OCI-LY1 (cell line): ENCODE measurements at regions not wholly inside any gene's neighbourhood (a gene's known extent, or its start where the extent isn't known, plus 50 kb on each side); places are given as distances from the start of the nearest gene placed in this dataset.

Source experiments
- H2AFZ ChIP-seq: fragments of 200-600 bp; sonication (generic), shearing (Covaris generic); 2 replicates; pipeline ENCODE4 v1.6.0; 2014; ENCODE audit warnings: antibody characterized with exemption, mild to moderate bottlenecking, low read length
- H3F3A ChIP-seq: fragments of 200-600 bp; sonication (generic), shearing (Covaris generic); 2 replicates; pipeline ENCODE4 v1.6.0; 2014; ENCODE audit warnings: mild to moderate bottlenecking, antibody characterized with exemption, low read length, moderate library complexity; ENCODE audit not compliant: insufficient read depth
- H3K27ac ChIP-seq: fragments of 200-600 bp; sonication (generic); 2 replicates; pipeline ENCODE4 v1.5.1; 2014; ENCODE audit warnings: low read length, mixed run types, mild to moderate bottlenecking, low read depth; ENCODE audit not compliant: poor library complexity, severe bottlenecking
- H3K27me3 ChIP-seq: fragments of 200-600 bp; sonication (generic); 2 replicates; pipeline ENCODE4 v1.6.0; 2014; ENCODE audit warnings: antibody characterized with exemption, mild to moderate bottlenecking, low read length, moderate library complexity; ENCODE audit not compliant: insufficient read depth
- H3K36me3 ChIP-seq: fragments of 200-600 bp; sonication (generic); 2 replicates; pipeline ENCODE4 v1.6.1; 2014; ENCODE audit warnings: mild to moderate bottlenecking, antibody characterized with exemption, low read length, moderate library complexity, mixed read lengths; ENCODE audit not compliant: insufficient read depth
- H3K4me1 ChIP-seq: fragments of 200-600 bp; sonication (generic); 2 replicates; pipeline ENCODE4 v1.5.1; 2014; ENCODE audit warnings: mild to moderate bottlenecking, low read length, moderate library complexity; ENCODE audit not compliant: insufficient read depth, severe bottlenecking
- H3K4me2 ChIP-seq: fragments of 200-600 bp; sonication (generic), shearing (Covaris generic); 2 replicates; pipeline ENCODE4 v1.6.1; 2014; ENCODE audit warnings: low read length
- H3K4me3 ChIP-seq: fragments of 200-600 bp; sonication (generic); 2 replicates; pipeline ENCODE4 v1.5.1; 2014; ENCODE audit warnings: low read length, low read depth, mild to moderate bottlenecking, mixed read lengths; ENCODE audit not compliant: poor library complexity, severe bottlenecking
- H3K79me2 ChIP-seq: fragments of 200-600 bp; shearing (Covaris generic); 2 replicates; pipeline ENCODE4 v1.6.1; 2016; ENCODE audit warnings: mixed run types, low read length, mixed read lengths; ENCODE audit not compliant: insufficient read depth
- H3K9ac ChIP-seq: fragments of 200-600 bp; sonication (generic), shearing (Covaris generic); 2 replicates; pipeline ENCODE4 v1.6.1; 2014; ENCODE audit warnings: mild to moderate bottlenecking, low read length, mixed read lengths
- H3K9me2 ChIP-seq: fragments of 200-600 bp; sonication (generic), shearing (Covaris generic); 2 replicates; pipeline ENCODE4 v1.6.1; 2014; ENCODE audit warnings: low read depth, mild to moderate bottlenecking, low read length, mixed read lengths
- H3K9me3 ChIP-seq: fragments of 200-600 bp; shearing (Covaris generic); 2 replicates; pipeline ENCODE4 v1.6.1; 2014; ENCODE audit warnings: low read length, mixed read lengths
- H4K20me1 ChIP-seq: fragments of 200-600 bp; sonication (generic), shearing (Covaris generic); 2 replicates; pipeline ENCODE4 v1.6.0; 2016; ENCODE audit warnings: mild to moderate bottlenecking, low read length; ENCODE audit not compliant: insufficient read depth
- EZH2 ChIP-seq: fragments of 200-600 bp; sonication (generic), shearing (Covaris generic); IDR thresholded peaks from 2 replicates; pipeline ENCODE4 v1.8.0; 2017; ENCODE audit warnings: borderline replicate concordance, mixed run types, mild to moderate bottlenecking, antibody characterized with exemption, low read length, moderate library complexity, mixed read lengths
- TF ChIP-seq, protein P1 (sequence below): fragments of 200-600 bp; sonication (generic), shearing (Covaris generic); IDR thresholded peaks from 2 replicates; pipeline ENCODE4 v1.5.1; 2017; ENCODE audit warnings: mild to moderate bottlenecking, antibody characterized with exemption, low read length, moderate library complexity, mixed read lengths

DNA sequence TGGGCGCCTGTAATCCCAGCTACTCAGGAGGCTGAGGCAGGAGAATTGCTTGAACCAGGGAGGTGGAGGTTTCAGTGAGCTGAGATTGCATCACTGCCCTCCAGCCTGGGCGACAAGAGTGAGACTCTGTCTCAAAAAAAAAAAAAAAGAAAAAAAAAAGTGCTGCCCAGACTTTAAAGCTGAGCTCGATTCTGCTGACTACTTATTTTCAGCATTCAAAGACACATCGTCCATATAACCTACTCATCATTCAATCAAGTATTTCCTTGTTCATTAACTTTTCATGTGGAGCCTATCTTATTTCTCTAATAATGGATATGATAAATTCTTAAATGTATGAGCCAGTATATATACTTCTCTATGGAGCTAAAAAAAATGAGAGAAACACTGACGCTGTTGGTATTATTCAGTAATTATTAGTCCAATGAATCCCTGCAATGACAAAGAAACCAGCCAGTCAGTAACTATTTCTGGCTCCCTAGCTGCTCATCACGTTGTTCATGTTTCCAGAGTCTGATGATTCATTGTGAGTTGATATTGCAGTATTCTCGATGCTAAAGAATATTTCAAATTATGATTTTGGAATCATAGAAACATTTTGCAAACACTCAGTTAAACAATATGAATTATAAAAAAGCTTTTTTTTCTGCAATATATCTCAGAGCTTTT is 111.9 kb downstream of the RAP2B start:
- TF ChIP-seq, protein P1, sequence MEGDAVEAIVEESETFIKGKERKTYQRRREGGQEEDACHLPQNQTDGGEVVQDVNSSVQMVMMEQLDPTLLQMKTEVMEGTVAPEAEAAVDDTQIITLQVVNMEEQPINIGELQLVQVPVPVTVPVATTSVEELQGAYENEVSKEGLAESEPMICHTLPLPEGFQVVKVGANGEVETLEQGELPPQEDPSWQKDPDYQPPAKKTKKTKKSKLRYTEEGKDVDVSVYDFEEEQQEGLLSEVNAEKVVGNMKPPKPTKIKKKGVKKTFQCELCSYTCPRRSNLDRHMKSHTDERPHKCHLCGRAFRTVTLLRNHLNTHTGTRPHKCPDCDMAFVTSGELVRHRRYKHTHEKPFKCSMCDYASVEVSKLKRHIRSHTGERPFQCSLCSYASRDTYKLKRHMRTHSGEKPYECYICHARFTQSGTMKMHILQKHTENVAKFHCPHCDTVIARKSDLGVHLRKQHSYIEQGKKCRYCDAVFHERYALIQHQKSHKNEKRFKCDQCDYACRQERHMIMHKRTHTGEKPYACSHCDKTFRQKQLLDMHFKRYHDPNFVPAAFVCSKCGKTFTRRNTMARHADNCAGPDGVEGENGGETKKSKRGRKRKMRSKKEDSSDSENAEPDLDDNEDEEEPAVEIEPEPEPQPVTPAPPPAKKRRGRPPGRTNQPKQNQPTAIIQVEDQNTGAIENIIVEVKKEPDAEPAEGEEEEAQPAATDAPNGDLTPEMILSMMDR: no peak
- no peak for TF ChIP-seq EZH2
- no peak overlapping the region for H3K9ac ChIP-seq
- H4K20me1 ChIP-seq: no peaks in the 10 kb centered on the region
- no peaks in the 10 kb centered on the region for H3K79me2 ChIP-seq
- H3K4me2 ChIP-seq: no peak overlapping the region
- no peak overlapping the region for H3K4me3 ChIP-seq
- no peak overlapping the region for H2AFZ ChIP-seq
- H3K27me3 ChIP-seq: no peaks in the 10 kb centered on the region
- H3K9me2 ChIP-seq: no peaks in the 10 kb centered on the region
- no peaks in the 10 kb centered on the region for H3K9me3 ChIP-seq
- no peaks in the 10 kb centered on the region for H3F3A ChIP-seq
- no peak overlapping the region for H3K27ac ChIP-seq
- H3K36me3 ChIP-seq: no peaks in the 10 kb centered on the region
- no peaks in the 10 kb centered on the region for H3K4me1 ChIP-seq

DNA sequence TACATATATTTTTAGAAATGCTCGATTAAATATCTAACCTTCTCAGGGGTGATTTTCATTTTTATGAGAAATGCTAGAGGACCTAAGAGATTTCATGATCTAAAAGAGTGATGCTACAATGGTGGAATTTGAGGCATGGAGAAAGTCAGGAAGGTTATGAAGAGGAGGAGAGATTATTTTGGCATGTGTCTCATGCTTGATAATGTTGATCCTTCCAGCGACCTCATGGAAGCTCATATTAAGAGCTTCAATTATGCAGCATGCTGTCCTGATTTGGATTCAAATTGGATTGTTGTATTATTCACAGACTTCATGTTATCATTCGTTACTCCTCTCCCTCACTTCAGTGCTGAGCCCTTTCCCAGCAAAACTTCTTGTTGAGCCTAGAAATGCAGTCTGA is 112.5 kb downstream of the RAP2B start:
- Histone ChIP-seq H3K4me2 (no peak overlapping the region), H4K20me1 (no peaks in the 10 kb centered on the region), H2AFZ (no peak overlapping the region), H3K9ac (no peak overlapping the region), H3K9me3 (no peaks in the 10 kb centered on the region), H3K79me2 (no peaks in the 10 kb centered on the region), H3K9me2 (no peaks in the 10 kb centered on the region), H3K27ac (no peak overlapping the region), H3F3A (no peaks in the 10 kb centered on the region), H3K4me3 (no peak overlapping the region), H3K27me3 (no peaks in the 10 kb centered on the region), H3K36me3 (no peaks in the 10 kb centered on the region), H3K4me1 (no peaks in the 10 kb centered on the region)
- TF ChIP-seq, protein P1: no peak
- TF ChIP-seq EZH2: no peak

DNA sequence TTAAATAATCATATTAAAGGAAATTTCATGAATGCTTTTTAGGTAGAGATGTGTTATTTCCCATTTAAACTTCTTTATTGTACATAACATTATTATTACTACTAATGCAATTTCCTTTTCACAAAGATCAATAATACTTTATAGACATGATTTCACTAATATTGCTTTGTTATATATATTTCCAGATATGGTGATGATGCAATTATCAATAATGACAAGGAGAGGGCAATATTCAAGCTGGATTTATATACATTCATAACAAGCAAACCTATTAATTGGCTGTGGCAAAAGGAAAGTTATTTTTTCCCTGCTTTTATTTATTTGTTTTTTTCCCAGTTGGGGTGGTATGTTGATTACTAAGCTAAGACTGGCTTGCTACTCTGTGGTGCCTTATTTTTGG is 113.5 kb downstream of the RAP2B start:
- no peaks in the 10 kb centered on the region for H3F3A ChIP-seq

More for the DNA sequence above, 113.5 kb downstream of the RAP2B start:
- Histone ChIP-seq H3K4me1 (no peaks in the 10 kb centered on the region), H3K9ac (no peak overlapping the region), H3K36me3 (no peaks in the 10 kb centered on the region), H3K4me3 (no peak overlapping the region), H3K27me3 (no peaks in the 10 kb centered on the region), H3K79me2 (no peaks in the 10 kb centered on the region), H3K4me2 (no peak overlapping the region), H4K20me1 (no peaks in the 10 kb centered on the region), H2AFZ (no peak overlapping the region), H3K27ac (no peak overlapping the region), H3K9me3 (no peaks in the 10 kb centered on the region), H3K9me2 (no peaks in the 10 kb centered on the region)
- no peak for TF ChIP-seq EZH2
- TF ChIP-seq, protein P1: no peak
